ENCODE measurements at regions not wholly inside any gene's neighbourhood (a gene's known extent, or its start where the extent isn't known, plus 50 kb on each side); places are given as distances from the start of the nearest gene placed in this dataset.

GRCh38 chr3:95271395-95271794, 1208.5 kb downstream of the NSUN3 start:
- TF ChIP-seq JUND (IDR thresholded peaks at IDR 0.05; ENCODE audit: low read depth), result no peak
- in situ Hi-C loops (cut with HindIII; ENCODE audit: low pct_unique_long_range_greater_than_20kb, low sequenced_read_pairs), result no loop called here
- peak in 1 of 2 experiments; percentile 2 for DNase-seq (ENCODE audit: low read depth in 1 of 2, low spot score in 1 of 2)

DNA sequence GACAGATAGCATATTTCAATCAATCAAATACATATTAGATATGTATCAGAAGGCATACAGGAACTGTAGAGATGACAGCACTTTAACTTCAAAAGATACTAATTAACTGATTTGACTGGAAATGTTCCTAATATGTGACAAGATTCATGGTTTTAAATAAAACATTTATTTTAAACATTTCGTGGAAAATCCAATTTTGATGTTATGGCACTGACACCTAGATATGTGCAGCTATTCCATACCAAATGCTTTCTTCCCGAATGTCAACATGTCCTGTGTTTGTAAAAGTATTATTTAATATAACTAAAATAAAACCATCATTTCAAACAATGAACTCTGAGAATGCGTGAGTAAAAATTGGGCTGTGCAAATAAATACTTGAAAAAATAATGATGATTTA, 1209.3 kb downstream of the NSUN3 start:
- TF ChIP-seq JUND (IDR thresholded peaks at IDR 0.05; ENCODE audit: low read depth), result no peak
- DNase-seq (ENCODE audit: low read depth in 1 of 2, low spot score in 1 of 2), result no peak
- in situ Hi-C loops (cut with HindIII; ENCODE audit: low pct_unique_long_range_greater_than_20kb, low sequenced_read_pairs), result no loop called here

- DNase-seq (ENCODE audit: low read depth in 1 of 2, low spot score in 1 of 2), result no peak
- in situ Hi-C loops (cut with HindIII; ENCODE audit: low pct_unique_long_range_greater_than_20kb, low sequenced_read_pairs), result no loop called here
- TF ChIP-seq JUND (IDR thresholded peaks at IDR 0.05; ENCODE audit: low read depth), result no peak
Observed at GRCh38 chr3:95272781-95273180, 1209.9 kb downstream of the NSUN3 start.

- in situ Hi-C loops (cut with HindIII; ENCODE audit: low pct_unique_long_range_greater_than_20kb, low sequenced_read_pairs), result no loop called here
- TF ChIP-seq JUND (IDR thresholded peaks at IDR 0.05; ENCODE audit: low read depth), result no peak
- no peak for DNase-seq (ENCODE audit: low read depth in 1 of 2, low spot score in 1 of 2)
Observed at GRCh38 chr3:95277613-95278012, 1214.8 kb downstream of the NSUN3 start.

GRCh38 chr3:95280711-95281352, 1218.0 kb downstream of the NSUN3 start:
- no peak for DNase-seq (ENCODE audit: low read depth in 1 of 2, low spot score in 1 of 2)
- TF ChIP-seq JUND (IDR thresholded peaks at IDR 0.05; ENCODE audit: low read depth), result no peak
- in situ Hi-C loops (cut with HindIII; ENCODE audit: low pct_unique_long_range_greater_than_20kb, low sequenced_read_pairs), result no loop called here

GRCh38 chr3:95289295-95289694, 1226.4 kb downstream of the NSUN3 start:
- DNase-seq (ENCODE audit: low read depth in 1 of 2, low spot score in 1 of 2), result no peak
- TF ChIP-seq JUND (IDR thresholded peaks at IDR 0.05; ENCODE audit: low read depth), result no peak
- in situ Hi-C loops (cut with HindIII; ENCODE audit: low pct_unique_long_range_greater_than_20kb, low sequenced_read_pairs), result no loop called here

GRCh38 chr3:95297581-95297980, 1234.7 kb downstream of the NSUN3 start:
- TF ChIP-seq JUND (IDR thresholded peaks at IDR 0.05; ENCODE audit: low read depth), result no peak
- in situ Hi-C loops (cut with HindIII; ENCODE audit: low pct_unique_long_range_greater_than_20kb, low sequenced_read_pairs), result no loop called here
- DNase-seq (ENCODE audit: low read depth in 1 of 2, low spot score in 1 of 2), result no peak

DNA sequence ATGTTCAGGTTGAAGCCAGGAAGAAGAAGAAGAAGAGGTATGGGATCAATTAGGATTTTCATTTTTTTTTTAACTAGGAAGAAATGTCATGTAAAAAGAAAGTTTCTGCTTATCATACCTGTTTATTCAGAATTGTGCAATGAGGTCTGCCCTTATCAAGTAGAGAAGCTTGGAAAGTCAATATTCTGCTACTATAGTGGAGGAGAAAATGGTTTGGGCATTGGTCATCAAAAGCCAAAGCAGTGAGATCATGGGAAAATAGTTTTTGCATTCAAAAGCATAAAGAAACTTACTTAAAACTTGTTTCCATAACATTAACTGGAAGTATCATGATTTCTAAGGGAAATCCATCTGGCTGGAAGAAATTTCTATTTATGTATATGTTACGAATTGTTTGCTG, 1239.2 kb downstream of the NSUN3 start:
- DNase-seq (ENCODE audit: low read depth in 1 of 2, low spot score in 1 of 2), result no peak
- TF ChIP-seq JUND (IDR thresholded peaks at IDR 0.05; ENCODE audit: low read depth), result no peak

DNA sequence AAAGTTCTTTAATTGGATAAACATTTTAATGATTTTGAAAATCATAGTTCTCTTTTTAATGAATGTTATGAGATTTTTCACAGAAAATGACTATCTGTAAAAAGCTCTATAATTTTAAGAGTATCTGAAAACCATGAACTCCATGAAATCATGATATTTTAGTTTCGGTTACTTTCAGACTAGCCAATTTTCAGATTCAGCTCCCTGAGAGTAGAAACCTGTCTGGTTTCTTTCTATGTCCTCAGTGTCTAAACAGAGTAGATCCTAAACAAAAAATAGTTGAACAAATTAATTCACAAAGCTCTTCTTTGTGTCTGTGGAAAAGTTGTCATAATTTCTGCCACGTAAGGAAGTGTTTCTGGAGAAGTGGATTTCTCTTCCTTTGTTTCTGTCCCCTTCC, 1247.7 kb downstream of the NSUN3 start:
- no peak for TF ChIP-seq JUND (IDR thresholded peaks at IDR 0.05; ENCODE audit: low read depth)
- no peak for DNase-seq (ENCODE audit: low read depth in 1 of 2, low spot score in 1 of 2)
- in situ Hi-C loops (cut with HindIII; ENCODE audit: low pct_unique_long_range_greater_than_20kb, low sequenced_read_pairs), result no loop called here

More for the DNA sequence above, 1239.2 kb downstream of the NSUN3 start:
- in situ Hi-C loops (cut with HindIII; ENCODE audit: low pct_unique_long_range_greater_than_20kb, low sequenced_read_pairs), result no loop called here

DNA sequence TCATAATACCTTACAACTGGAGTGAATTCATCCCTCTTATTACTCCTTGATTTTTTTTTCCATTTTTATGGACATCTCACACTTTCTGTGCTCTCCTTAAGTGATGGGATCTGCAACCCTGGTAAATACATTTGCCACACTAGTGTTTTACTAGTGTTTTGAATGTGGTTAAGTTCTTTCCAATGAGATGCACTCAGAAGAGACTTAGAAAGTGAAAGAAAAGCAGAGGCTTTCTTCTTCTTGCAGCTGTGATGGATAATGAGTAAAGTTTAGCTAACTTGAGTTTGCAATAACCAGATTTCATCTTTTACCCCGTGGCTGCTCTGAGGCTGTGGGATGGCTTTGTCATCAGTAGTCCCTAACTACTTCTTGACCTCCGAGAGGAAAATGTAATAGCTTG, 1248.4 kb downstream of the NSUN3 start:
- no peak for DNase-seq (ENCODE audit: low read depth in 1 of 2, low spot score in 1 of 2)
- TF ChIP-seq JUND (IDR thresholded peaks at IDR 0.05; ENCODE audit: low read depth), result no peak
- in situ Hi-C loops (cut with HindIII; ENCODE audit: low pct_unique_long_range_greater_than_20kb, low sequenced_read_pairs), result no loop called here

- in situ Hi-C loops (cut with HindIII; ENCODE audit: low pct_unique_long_range_greater_than_20kb, low sequenced_read_pairs), result no loop called here
Observed at GRCh38 chr3:95312650-95313049, 1249.8 kb downstream of the NSUN3 start.

GRCh38 chr3:95319921-95320494, 1257.1 kb downstream of the NSUN3 start:
- no peak for TF ChIP-seq JUND (IDR thresholded peaks at IDR 0.05; ENCODE audit: low read depth)
- in situ Hi-C loops (cut with HindIII; ENCODE audit: low pct_unique_long_range_greater_than_20kb, low sequenced_read_pairs), result no loop called here
- DNase-seq (ENCODE audit: low read depth in 1 of 2, low spot score in 1 of 2), result no peak

More at GRCh38 chr3:95312650-95313049, 1249.8 kb downstream of the NSUN3 start:
- no peak for DNase-seq (ENCODE audit: low read depth in 1 of 2, low spot score in 1 of 2)
- no peak for TF ChIP-seq JUND (IDR thresholded peaks at IDR 0.05; ENCODE audit: low read depth)

DNA sequence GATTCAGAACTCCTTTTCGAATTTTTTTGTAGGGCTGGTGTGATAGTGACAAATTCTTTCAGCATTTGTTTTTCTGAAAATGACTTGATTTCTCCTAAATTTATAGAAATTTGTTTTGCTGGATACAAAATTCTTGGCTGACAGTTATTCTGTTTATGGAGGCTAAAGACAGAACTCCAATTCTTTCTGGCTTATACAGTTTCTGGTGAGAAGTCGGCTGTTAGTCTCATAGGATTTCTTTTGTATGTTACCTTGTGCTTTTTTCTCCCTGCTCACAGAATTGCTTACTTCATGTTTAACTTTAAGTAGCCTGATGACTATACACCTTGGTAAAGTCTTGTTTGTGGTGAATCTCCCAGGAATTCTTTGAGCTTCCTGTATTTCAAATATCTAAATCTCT, 1264.6 kb downstream of the NSUN3 start:
- no peak for DNase-seq (ENCODE audit: low read depth in 1 of 2, low spot score in 1 of 2)
- in situ Hi-C loops (cut with HindIII; ENCODE audit: low pct_unique_long_range_greater_than_20kb, low sequenced_read_pairs), result no loop called here
- no peak for TF ChIP-seq JUND (IDR thresholded peaks at IDR 0.05; ENCODE audit: low read depth)

DNA sequence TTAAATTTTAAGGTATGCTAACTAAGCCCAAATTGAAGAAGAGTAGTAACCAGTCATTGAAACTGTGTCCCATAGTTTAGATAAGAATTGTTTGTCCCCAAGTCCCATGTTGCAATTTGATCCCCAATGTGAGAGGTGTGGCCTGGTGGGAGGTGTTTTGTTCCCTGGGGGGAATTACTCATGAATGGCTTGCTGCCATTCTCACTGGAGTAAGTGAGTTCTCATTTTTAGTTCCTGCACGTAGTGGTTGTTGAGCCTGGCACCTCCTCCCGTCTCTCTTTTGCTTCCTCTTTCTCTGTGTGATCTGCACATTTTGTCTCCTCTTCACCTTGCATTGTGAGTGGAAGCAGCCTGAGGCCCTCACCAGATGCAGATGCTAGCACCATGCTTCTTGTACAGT, 1271.0 kb downstream of the NSUN3 start:
- no peak for DNase-seq (ENCODE audit: low read depth in 1 of 2, low spot score in 1 of 2)
- in situ Hi-C loops (cut with HindIII; ENCODE audit: low pct_unique_long_range_greater_than_20kb, low sequenced_read_pairs), result no loop called here
- no peak for TF ChIP-seq JUND (IDR thresholded peaks at IDR 0.05; ENCODE audit: low read depth)

Measured in T47D (cell line).